ENCODE measurements at regions not wholly inside any gene's neighbourhood (a gene's known extent, or its start where the extent isn't known, plus 50 kb on each side); places are given as distances from the start of the nearest gene placed in this dataset.

- H3K4me1 Mint-ChIP-seq, result no peaks in the 10 kb centered on the region
- POLR2A ChIA-PET, result no interaction called here
- DNase-seq (no peak), ATAC-seq (ENCODE audit: low read depth) (no peak)
- no peak overlapping the region for H3K4me3 Mint-ChIP-seq
- TF ChIP-seq CTCF (IDR thresholded peaks at IDR 0.05), result no peak
- no peak for TF ChIP-seq EZH2 (IDR thresholded peaks at IDR 0.05; ENCODE audit: borderline replicate concordance, insufficient read depth, low read depth, low read length, poor library complexity, severe bottlenecking)
- 94% methylated on average over 13 of the region's 14 CpGs for WGBS (ENCODE audit: insufficient coverage)
- Histone ChIP-seq H3K27me3 (replicated peaks in 1 of 4; ENCODE audit: control extremely low read depth in 1 of 4, control insufficient read depth in 3 of 4, insufficient read depth in 4 of 4, low read length in 3 of 4) (no peaks in the 10 kb centered on the region), H3K4me2 (replicated peaks; ENCODE audit: low read depth, low read length, poor library complexity, severe bottlenecking) (no peak overlapping the region), H3K79me2 (ENCODE audit: control insufficient read depth, insufficient read depth, low read length) (no peaks in the 10 kb centered on the region), H3K27ac (ENCODE audit: low read length in 2 of 2) (no peak overlapping the region), H3K4me3 (ENCODE audit: control extremely low read depth in 1 of 5, extremely low read depth in 1 of 5, insufficient read depth in 1 of 5, low read depth in 2 of 5, low read length in 4 of 5) (no peak overlapping the region), H2AFZ (ENCODE audit: insufficient read depth, low read depth, low read length, poor library complexity, severe bottlenecking) (no peak overlapping the region), H4K20me1 (ENCODE audit: control insufficient read depth, insufficient read depth, low read length, poor library complexity, severe bottlenecking) (no peaks in the 10 kb centered on the region), H3K4me1 (ENCODE audit: control insufficient read depth in 2 of 2, insufficient read depth in 2 of 2, low read length in 2 of 2) (no peaks in the 10 kb centered on the region), H3K9me3 (ENCODE audit: control extremely low read depth in 1 of 3, control insufficient read depth in 2 of 3, insufficient read depth in 1 of 3, low read length in 2 of 3) (peaks cover 0 to 2% (median 0%) of the 10 kb centered on the region in 3 donors), H3K36me3 (replicated peaks in 1 of 2; ENCODE audit: control extremely low read depth in 1 of 2, control insufficient read depth in 1 of 2, extremely low read depth in 1 of 2, insufficient read depth in 2 of 2, low read length in 1 of 2) (no peaks in the 10 kb centered on the region), H3K9ac (ENCODE audit: low read length) (no peak overlapping the region)
- no peak overlapping the region for H3K27ac Mint-ChIP-seq
- no peaks in the 10 kb centered on the region for H3K9me3 Mint-ChIP-seq (ENCODE audit: insufficient read depth)
- H3K27me3 Mint-ChIP-seq, result peaks cover 14% of the 10 kb centered on the region
- CTCF ChIA-PET, result no interaction called here
- intact Hi-C loops (cut with micrococcal nuclease), result no loop called here
Measured at GRCh38 chr12:124098101-124098757, 125.2 kb downstream of the ZNF664 start.

- no peak overlapping the region for H3K4me3 ChIP-seq (ENCODE audit: control extremely low read depth in 1 of 5, extremely low read depth in 1 of 5, insufficient read depth in 1 of 5, low read depth in 2 of 5, low read length in 4 of 5)
- ChIA-PET CTCF (no interaction called here), POLR2A (no interaction called here)
- TF ChIP-seq CTCF (IDR thresholded peaks at IDR 0.05), result no peak
- no peak overlapping the region for H3K27ac ChIP-seq (ENCODE audit: low read length in 2 of 2)
- no peaks in the 10 kb centered on the region for H3K27me3 ChIP-seq (replicated peaks in 1 of 4; ENCODE audit: control extremely low read depth in 1 of 4, control insufficient read depth in 3 of 4, insufficient read depth in 4 of 4, low read length in 3 of 4)
- peaks cover 0 to 2% (median 0%) of the 10 kb centered on the region in 3 donors for H3K9me3 ChIP-seq (ENCODE audit: control extremely low read depth in 1 of 3, control insufficient read depth in 2 of 3, insufficient read depth in 1 of 3, low read length in 2 of 3)
- H3K9me3 Mint-ChIP-seq (ENCODE audit: insufficient read depth), result no peaks in the 10 kb centered on the region
- no peak overlapping the region for H3K4me3 Mint-ChIP-seq
- no peaks in the 10 kb centered on the region for H3K79me2 ChIP-seq (ENCODE audit: control insufficient read depth, insufficient read depth, low read length)
- H3K27me3 Mint-ChIP-seq, result peaks cover 14% of the 10 kb centered on the region
- H3K9ac ChIP-seq (ENCODE audit: low read length), result no peak overlapping the region
- no peak overlapping the region for H3K27ac Mint-ChIP-seq
- H2AFZ ChIP-seq (ENCODE audit: insufficient read depth, low read depth, low read length, poor library complexity, severe bottlenecking), result no peak overlapping the region
- intact Hi-C loops (cut with micrococcal nuclease), result no loop called here
- no peak for DNase-seq
- 85% methylated on average over 7 of the region's 8 CpGs for WGBS (ENCODE audit: insufficient coverage)
- no peak overlapping the region for H3K4me2 ChIP-seq (replicated peaks; ENCODE audit: low read depth, low read length, poor library complexity, severe bottlenecking)
- no peaks in the 10 kb centered on the region for H3K4me1 Mint-ChIP-seq
- H3K36me3 ChIP-seq (replicated peaks in 1 of 2; ENCODE audit: control extremely low read depth in 1 of 2, control insufficient read depth in 1 of 2, extremely low read depth in 1 of 2, insufficient read depth in 2 of 2, low read length in 1 of 2), result no peaks in the 10 kb centered on the region
- H3K4me1 ChIP-seq (ENCODE audit: control insufficient read depth in 2 of 2, insufficient read depth in 2 of 2, low read length in 2 of 2), result no peaks in the 10 kb centered on the region
- no peak for ATAC-seq (ENCODE audit: low read depth)
- no peaks in the 10 kb centered on the region for H4K20me1 ChIP-seq (ENCODE audit: control insufficient read depth, insufficient read depth, low read length, poor library complexity, severe bottlenecking)
Measured at GRCh38 chr12:124098887-124099286, 125.9 kb downstream of the ZNF664 start.

Data from B cell (primary cell).